ENCODE measurements at regions not wholly inside any gene's neighbourhood (a gene's known extent, or its start where the extent isn't known, plus 50 kb on each side); places are given as distances from the start of the nearest gene placed in this dataset.
A peak's percentile ranks its signal among the peaks of the same experiment; 100 is the strongest.

GRCh38 chr16:54842743-54843423 lies 87.8 kb upstream of the IRX5 start:
- Mint-ChIP-seq H3K4me1 (no peaks in the 10 kb centered on the region), H3K36me3 (peaks cover 0 to 14% (median 2%) of the 10 kb centered on the region in 3 donors), H3K27ac (no peak overlapping the region), H3K27me3 (peaks cover 2 to 8% (median 3%) of the 10 kb centered on the region in 5 donors), H3K9me3 (peaks cover 0 to 31% (median 15%) of the 10 kb centered on the region in 9 donors), H3K4me3 (no peak overlapping the region)
- ATAC-seq (no peak), DNase-seq (no peak)
- POLR2A ChIA-PET: no interaction called here

- H3K27me3 Mint-ChIP-seq: peaks cover 0 to 17% (median 5%) of the 10 kb centered on the region in 5 donors
- H3K4me1 Mint-ChIP-seq: no peaks in the 10 kb centered on the region
- no peak overlapping the region for H3K4me3 Mint-ChIP-seq
- H3K36me3 Mint-ChIP-seq: peaks cover 0 to 7% (median 0%) of the 10 kb centered on the region in 3 donors
- DNase-seq: no peak
- POLR2A ChIA-PET: no interaction called here
- H3K9me3 Mint-ChIP-seq: peaks cover 0 to 28% (median 10%) of the 10 kb centered on the region in 9 donors
- ATAC-seq: no peak
- no peak overlapping the region for H3K27ac Mint-ChIP-seq
These were observed 101.0 kb upstream of the IRX5 start for GRCh38 chr16:54829691-54830090.

GRCh38 chr16:54822892-54823291 lies 107.8 kb upstream of the IRX5 start:
- POLR2A ChIA-PET: no interaction called here
- no peak for DNase-seq
- no peak overlapping the region for H3K4me3 Mint-ChIP-seq
- H3K36me3 Mint-ChIP-seq: no peaks in the 10 kb centered on the region
- no peak overlapping the region for H3K27ac Mint-ChIP-seq
- H3K9me3 Mint-ChIP-seq: peaks cover 0 to 6% (median under 1%) of the 10 kb centered on the region in 9 donors
- H3K4me1 Mint-ChIP-seq: no peaks in the 10 kb centered on the region
- peaks cover 2 to 9% (median 3%) of the 10 kb centered on the region in 5 donors for H3K27me3 Mint-ChIP-seq
- ATAC-seq: no peak

GRCh38 chr16:54822492-54822891 lies 108.2 kb upstream of the IRX5 start:
- H3K9me3 Mint-ChIP-seq: peaks cover 0 to 6% (median 0%) of the 10 kb centered on the region in 9 donors
- ATAC-seq (no peak), DNase-seq (no peak)
- no peaks in the 10 kb centered on the region for H3K4me1 Mint-ChIP-seq
- no peak overlapping the region for H3K27ac Mint-ChIP-seq
- H3K36me3 Mint-ChIP-seq: no peaks in the 10 kb centered on the region
- H3K27me3 Mint-ChIP-seq: peaks cover 3 to 13% (median 5%) of the 10 kb centered on the region in 5 donors
- no peak overlapping the region for H3K4me3 Mint-ChIP-seq
- POLR2A ChIA-PET: no interaction called here

GRCh38 chr16:54821731-54822130 lies 108.9 kb upstream of the IRX5 start:
- no peak overlapping the region for H3K4me3 Mint-ChIP-seq
- no peaks in the 10 kb centered on the region for H3K36me3 Mint-ChIP-seq
- peaks cover 0 to 3% (median 0%) of the 10 kb centered on the region in 9 donors for H3K9me3 Mint-ChIP-seq
- H3K4me1 Mint-ChIP-seq: no peaks in the 10 kb centered on the region
- DNase-seq (no peak), ATAC-seq (no peak)
- no peak overlapping the region for H3K27ac Mint-ChIP-seq
- POLR2A ChIA-PET: no interaction called here
- peaks cover 3 to 14% (median 6%) of the 10 kb centered on the region in 5 donors for H3K27me3 Mint-ChIP-seq

GRCh38 chr16:54817940-54818574 lies 112.6 kb upstream of the IRX5 start:
- Mint-ChIP-seq H3K36me3 (no peaks in the 10 kb centered on the region), H3K27ac (peak overlapping the region in 1 of 10 donors; percentile 49), H3K4me3 (no peak overlapping the region), H3K9me3 (peaks cover 0 to 3% (median 0%) of the 10 kb centered on the region in 9 donors), H3K4me1 (no peaks in the 10 kb centered on the region), H3K27me3 (peaks cover 3 to 25% (median 10%) of the 10 kb centered on the region in 5 donors)
- DNase-seq (no peak), ATAC-seq (no peak)
- POLR2A ChIA-PET: no interaction called here

GRCh38 chr16:54817432-54817831 lies 113.2 kb upstream of the IRX5 start:
- no peaks in the 10 kb centered on the region for H3K36me3 Mint-ChIP-seq
- peaks cover 0 to 3% (median 0%) of the 10 kb centered on the region in 9 donors for H3K9me3 Mint-ChIP-seq
- DNase-seq (no peak), ATAC-seq (no peak)
- no peak overlapping the region for H3K27ac Mint-ChIP-seq
- peaks cover 3 to 31% (median 10%) of the 10 kb centered on the region in 5 donors for H3K27me3 Mint-ChIP-seq
- no peak overlapping the region for H3K4me3 Mint-ChIP-seq
- H3K4me1 Mint-ChIP-seq: no peaks in the 10 kb centered on the region
- POLR2A ChIA-PET: no interaction called here

GRCh38 chr16:54816471-54816870 lies 114.2 kb upstream of the IRX5 start:
- POLR2A ChIA-PET: no interaction called here

GRCh38 chr16:54815177-54815576 lies 115.5 kb upstream of the IRX5 start:
- Mint-ChIP-seq H3K36me3 (no peaks in the 10 kb centered on the region), H3K9me3 (no peaks in the 10 kb centered on the region), H3K4me1 (no peaks in the 10 kb centered on the region), H3K4me3 (no peak overlapping the region), H3K27ac (no peak overlapping the region), H3K27me3 (peaks cover 3 to 32% (median 10%) of the 10 kb centered on the region in 5 donors)
- POLR2A ChIA-PET: no interaction called here
- ATAC-seq: no peak
- DNase-seq: no peak

More at GRCh38 chr16:54816471-54816870, 114.2 kb upstream of the IRX5 start:
- H3K36me3 Mint-ChIP-seq: no peaks in the 10 kb centered on the region
- H3K4me3 Mint-ChIP-seq: no peak overlapping the region
- no peaks in the 10 kb centered on the region for H3K4me1 Mint-ChIP-seq
- no peak for DNase-seq
- peaks cover 3 to 32% (median 10%) of the 10 kb centered on the region in 5 donors for H3K27me3 Mint-ChIP-seq
- peaks cover 0 to 2% (median 0%) of the 10 kb centered on the region in 9 donors for H3K9me3 Mint-ChIP-seq
- no peak for ATAC-seq
- H3K27ac Mint-ChIP-seq: no peak overlapping the region

- no peak for DNase-seq
- POLR2A ChIA-PET: no interaction called here
- Mint-ChIP-seq H3K36me3 (no peaks in the 10 kb centered on the region), H3K27me3 (peaks cover 2 to 32% (median 7%) of the 10 kb centered on the region in 5 donors), H3K9me3 (no peaks in the 10 kb centered on the region), H3K4me1 (no peaks in the 10 kb centered on the region), H3K27ac (no peak overlapping the region), H3K4me3 (no peak overlapping the region)
- no peak for ATAC-seq
These were observed 116.9 kb upstream of the IRX5 start for GRCh38 chr16:54813778-54814177.

GRCh38 chr16:54812229-54812628 lies 118.4 kb upstream of the IRX5 start:
- no peak overlapping the region for H3K4me3 Mint-ChIP-seq
- no peaks in the 10 kb centered on the region for H3K4me1 Mint-ChIP-seq
- H3K36me3 Mint-ChIP-seq: no peaks in the 10 kb centered on the region
- H3K27ac Mint-ChIP-seq: no peak overlapping the region
- no peak for DNase-seq
- ATAC-seq: no peak
- POLR2A ChIA-PET: no interaction called here
- peaks cover 0 to 18% (median 6%) of the 10 kb centered on the region in 5 donors for H3K27me3 Mint-ChIP-seq
- no peaks in the 10 kb centered on the region for H3K9me3 Mint-ChIP-seq

GRCh38 chr16:54808890-54809289 lies 121.8 kb upstream of the IRX5 start:
- H3K4me3 Mint-ChIP-seq: no peak overlapping the region
- H3K36me3 Mint-ChIP-seq: no peaks in the 10 kb centered on the region
- no peaks in the 10 kb centered on the region for H3K4me1 Mint-ChIP-seq
- H3K27me3 Mint-ChIP-seq: peaks cover 0 to 10% (median 2%) of the 10 kb centered on the region in 5 donors
- H3K27ac Mint-ChIP-seq: no peak overlapping the region
- H3K9me3 Mint-ChIP-seq: peaks cover 0 to 2% (median 0%) of the 10 kb centered on the region in 9 donors
- ATAC-seq (no peak), DNase-seq (no peak)
- POLR2A ChIA-PET: no interaction called here

- Mint-ChIP-seq H3K9me3 (peaks cover 0 to 7% (median 0%) of the 10 kb centered on the region in 9 donors), H3K27ac (no peak overlapping the region), H3K4me1 (no peaks in the 10 kb centered on the region), H3K4me3 (no peak overlapping the region), H3K36me3 (no peaks in the 10 kb centered on the region), H3K27me3 (peaks cover 2 to 9% (median 5%) of the 10 kb centered on the region in 5 donors)
- no peak for ATAC-seq
- no peak for DNase-seq
- POLR2A ChIA-PET: no interaction called here
These were observed 123.7 kb upstream of the IRX5 start for GRCh38 chr16:54806881-54807360.
